ENCODE measurements at regions not wholly inside any gene's neighbourhood (a gene's known extent, or its start where the extent isn't known, plus 50 kb on each side); places are given as distances from the start of the nearest gene placed in this dataset.
A peak's percentile ranks its signal among the peaks of the same experiment; 100 is the strongest.

DNA sequence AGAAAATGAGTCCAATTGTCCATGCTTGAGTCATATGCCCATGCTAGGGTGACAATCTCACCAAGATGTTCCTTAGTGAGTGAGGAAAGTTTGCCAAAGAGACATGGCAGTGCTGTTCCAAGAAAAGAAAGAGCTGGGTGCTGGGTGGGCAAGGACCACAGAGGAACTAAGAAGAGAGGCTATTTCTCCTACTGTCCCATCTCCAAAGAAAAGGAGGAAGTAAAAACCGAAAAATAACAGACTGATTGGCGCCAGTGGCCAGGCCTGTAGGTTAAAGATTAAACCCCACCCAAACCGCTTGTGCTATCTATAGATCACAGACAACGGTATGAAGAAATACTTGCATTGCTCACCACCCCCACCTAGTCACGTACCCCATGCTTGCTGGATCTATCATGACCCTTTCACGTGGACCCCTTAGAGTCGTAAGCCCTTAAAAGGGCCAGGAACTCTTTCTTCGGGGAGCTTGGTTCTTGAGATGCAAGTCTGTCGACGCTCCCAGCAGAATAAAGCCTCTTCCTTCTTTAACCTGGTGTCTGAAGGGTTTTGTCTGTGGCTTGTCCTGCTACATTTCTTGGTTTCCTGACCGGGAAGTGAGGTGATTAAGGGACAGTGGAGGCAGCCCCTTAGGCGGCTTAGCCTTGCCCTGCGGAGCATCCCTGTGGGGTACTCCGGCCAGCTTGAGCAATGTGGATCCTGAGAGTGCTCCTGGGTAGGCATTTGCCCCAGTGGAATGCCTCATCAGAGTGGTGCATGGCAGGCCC, 606.5 kb downstream of the UQCRFS1 start:
- ChIA-PET POLR2A (no interaction called here), CTCF (interaction anchor here (0.6 to 1.9 kb wide), 2 partner anchors 11 to 12 kb away, joined by 4 read pairs; no protein-coding TSS in a partner anchor)
- peaks cover 29% of the 10 kb centered on the region; the same call in 1 of the 3 replicates for H3K9me3 ChIP-seq
- ATAC-seq (no peak; a peak in 1 of 6 replicates), DNase-seq (ENCODE audit: low read depth in 1 of 2, low spot score in 1 of 2) (peak in 1 of 2 experiments; percentile 18), FAIRE-seq (no peak)
- H3K4me1 ChIP-seq, result no peaks in the 10 kb centered on the region
- TF ChIP-seq KDM1A (IDR thresholded peaks at IDR 0.05; ENCODE audit: low read depth), result no peak
- TF ChIP-seq CBX2 (IDR thresholded peaks at IDR 0.05; ENCODE audit: borderline replicate concordance, low read depth), result no peak
- TF ChIP-seq, protein P1, sequence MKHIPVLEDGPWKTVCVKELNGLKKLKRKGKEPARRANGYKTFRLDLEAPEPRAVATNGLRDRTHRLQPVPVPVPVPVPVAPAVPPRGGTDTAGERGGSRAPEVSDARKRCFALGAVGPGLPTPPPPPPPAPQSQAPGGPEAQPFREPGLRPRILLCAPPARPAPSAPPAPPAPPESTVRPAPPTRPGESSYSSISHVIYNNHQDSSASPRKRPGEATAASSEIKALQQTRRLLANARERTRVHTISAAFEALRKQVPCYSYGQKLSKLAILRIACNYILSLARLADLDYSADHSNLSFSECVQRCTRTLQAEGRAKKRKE (CRISPR knock-in tag; IDR thresholded peaks at IDR 0.05; ENCODE audit: low read depth), result no peak
- TF ChIP-seq BHLHE40 (IDR thresholded peaks at IDR 0.05; ENCODE audit: low read depth, low read length), result no peak
- TF ChIP-seq, protein P2, sequence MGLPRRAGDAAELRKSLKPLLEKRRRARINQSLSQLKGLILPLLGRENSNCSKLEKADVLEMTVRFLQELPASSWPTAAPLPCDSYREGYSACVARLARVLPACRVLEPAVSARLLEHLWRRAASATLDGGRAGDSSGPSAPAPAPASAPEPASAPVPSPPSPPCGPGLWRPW (IDR thresholded peaks at IDR 0.05), result no peak
- TF ChIP-seq, protein P3, sequence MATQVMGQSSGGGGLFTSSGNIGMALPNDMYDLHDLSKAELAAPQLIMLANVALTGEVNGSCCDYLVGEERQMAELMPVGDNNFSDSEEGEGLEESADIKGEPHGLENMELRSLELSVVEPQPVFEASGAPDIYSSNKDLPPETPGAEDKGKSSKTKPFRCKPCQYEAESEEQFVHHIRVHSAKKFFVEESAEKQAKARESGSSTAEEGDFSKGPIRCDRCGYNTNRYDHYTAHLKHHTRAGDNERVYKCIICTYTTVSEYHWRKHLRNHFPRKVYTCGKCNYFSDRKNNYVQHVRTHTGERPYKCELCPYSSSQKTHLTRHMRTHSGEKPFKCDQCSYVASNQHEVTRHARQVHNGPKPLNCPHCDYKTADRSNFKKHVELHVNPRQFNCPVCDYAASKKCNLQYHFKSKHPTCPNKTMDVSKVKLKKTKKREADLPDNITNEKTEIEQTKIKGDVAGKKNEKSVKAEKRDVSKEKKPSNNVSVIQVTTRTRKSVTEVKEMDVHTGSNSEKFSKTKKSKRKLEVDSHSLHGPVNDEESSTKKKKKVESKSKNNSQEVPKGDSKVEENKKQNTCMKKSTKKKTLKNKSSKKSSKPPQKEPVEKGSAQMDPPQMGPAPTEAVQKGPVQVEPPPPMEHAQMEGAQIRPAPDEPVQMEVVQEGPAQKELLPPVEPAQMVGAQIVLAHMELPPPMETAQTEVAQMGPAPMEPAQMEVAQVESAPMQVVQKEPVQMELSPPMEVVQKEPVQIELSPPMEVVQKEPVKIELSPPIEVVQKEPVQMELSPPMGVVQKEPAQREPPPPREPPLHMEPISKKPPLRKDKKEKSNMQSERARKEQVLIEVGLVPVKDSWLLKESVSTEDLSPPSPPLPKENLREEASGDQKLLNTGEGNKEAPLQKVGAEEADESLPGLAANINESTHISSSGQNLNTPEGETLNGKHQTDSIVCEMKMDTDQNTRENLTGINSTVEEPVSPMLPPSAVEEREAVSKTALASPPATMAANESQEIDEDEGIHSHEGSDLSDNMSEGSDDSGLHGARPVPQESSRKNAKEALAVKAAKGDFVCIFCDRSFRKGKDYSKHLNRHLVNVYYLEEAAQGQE (IDR thresholded peaks at IDR 0.05), result no peak
- TF ChIP-seq CHD4 (IDR thresholded peaks at IDR 0.05; ENCODE audit: borderline replicate concordance), result no peak
- TF ChIP-seq FOSB (CRISPR knock-in tag; IDR thresholded peaks at IDR 0.05), result no peak
- TF ChIP-seq, protein P4, sequence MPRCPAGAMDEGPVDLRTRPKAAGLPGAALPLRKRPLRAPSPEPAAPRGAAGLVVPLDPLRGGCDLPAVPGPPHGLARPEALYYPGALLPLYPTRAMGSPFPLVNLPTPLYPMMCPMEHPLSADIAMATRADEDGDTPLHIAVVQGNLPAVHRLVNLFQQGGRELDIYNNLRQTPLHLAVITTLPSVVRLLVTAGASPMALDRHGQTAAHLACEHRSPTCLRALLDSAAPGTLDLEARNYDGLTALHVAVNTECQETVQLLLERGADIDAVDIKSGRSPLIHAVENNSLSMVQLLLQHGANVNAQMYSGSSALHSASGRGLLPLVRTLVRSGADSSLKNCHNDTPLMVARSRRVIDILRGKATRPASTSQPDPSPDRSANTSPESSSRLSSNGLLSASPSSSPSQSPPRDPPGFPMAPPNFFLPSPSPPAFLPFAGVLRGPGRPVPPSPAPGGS (IDR thresholded peaks at IDR 0.05), result no peak
- 0 out of 3 replicates have a peak overlapping the region, but pooled peaks have one; percentile 18 for H3K4me2 ChIP-seq
- H3K27ac ChIP-seq, result no peak overlapping the region
- 10% methylated on average over 12 of the region's 14 CpGs for WGBS (ENCODE audit: missing lambda C conversion rate)
- no peak overlapping the region for H3K4me3 ChIP-seq

DNA sequence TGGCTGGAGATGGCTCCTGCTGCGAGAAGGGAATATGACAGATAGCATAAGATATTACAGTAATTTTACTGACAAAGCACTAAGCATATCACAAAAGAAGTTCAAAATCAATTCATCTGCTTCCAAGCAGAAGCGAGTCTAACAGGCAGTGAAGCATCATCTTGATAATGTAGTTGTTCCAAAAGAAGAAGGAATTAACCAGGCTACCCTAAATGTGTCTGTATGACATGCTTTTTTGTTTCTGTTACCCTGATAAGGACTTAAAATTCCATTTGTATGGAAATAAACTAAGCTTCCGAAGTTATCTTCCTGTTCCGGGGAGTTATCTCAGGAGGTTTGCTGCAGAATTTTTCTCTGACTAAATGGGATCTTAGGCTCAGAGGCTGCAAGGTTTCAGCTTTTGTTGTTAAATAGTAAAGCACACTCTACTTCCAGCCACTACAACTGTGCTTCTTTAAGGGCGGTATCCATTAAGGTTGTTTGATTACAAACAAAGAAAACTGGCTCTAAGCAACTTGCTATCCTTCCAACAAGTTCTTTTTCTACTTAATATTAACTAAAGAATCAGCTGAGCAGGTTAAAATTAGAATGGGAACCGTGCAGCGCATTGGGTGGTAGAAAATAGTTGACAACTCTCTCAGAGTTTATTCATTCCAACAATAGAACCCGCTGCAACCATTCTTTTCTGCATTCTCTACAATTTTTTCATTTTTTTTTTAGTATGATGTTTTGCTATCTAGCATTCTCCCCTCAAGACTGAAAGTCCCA, 607.3 kb downstream of the UQCRFS1 start:
- POLR2A ChIA-PET, result no interaction called here
- FAIRE-seq (peak; percentile 28), ATAC-seq (no peak), DNase-seq (ENCODE audit: low read depth in 1 of 2, low spot score in 1 of 2) (no peak)
- Histone ChIP-seq H3K9me3 (peaks cover 29% of the 10 kb centered on the region; the same call in 1 of the 3 replicates), H3K4me3 (no peak overlapping the region), H3K27ac (no peak overlapping the region), H3K4me2 (0 out of 3 replicates have a peak overlapping the region, but pooled peaks have one; percentile 18), H3K4me1 (no peaks in the 10 kb centered on the region)
- WGBS (ENCODE audit: missing lambda C conversion rate), result 29% methylated on average over 8 of the region's 8 CpGs
- TF ChIP-seq, protein P2 (IDR thresholded peaks at IDR 0.05), result no peak
- no peak for TF ChIP-seq RAD21 (conservative IDR thresholded peaks at IDR 0.05 in 1 of 2, IDR thresholded peaks at IDR 0.05 in 1 of 2)
- TF ChIP-seq JUN (IDR thresholded peaks at IDR 0.05), result no peak
- TF ChIP-seq RFX5 (IDR thresholded peaks at IDR 0.05), result no peak
- TF ChIP-seq RNF2 (IDR thresholded peaks at IDR 0.05; ENCODE audit: borderline replicate concordance, low read depth), result no peak
- TF ChIP-seq, protein P5, sequence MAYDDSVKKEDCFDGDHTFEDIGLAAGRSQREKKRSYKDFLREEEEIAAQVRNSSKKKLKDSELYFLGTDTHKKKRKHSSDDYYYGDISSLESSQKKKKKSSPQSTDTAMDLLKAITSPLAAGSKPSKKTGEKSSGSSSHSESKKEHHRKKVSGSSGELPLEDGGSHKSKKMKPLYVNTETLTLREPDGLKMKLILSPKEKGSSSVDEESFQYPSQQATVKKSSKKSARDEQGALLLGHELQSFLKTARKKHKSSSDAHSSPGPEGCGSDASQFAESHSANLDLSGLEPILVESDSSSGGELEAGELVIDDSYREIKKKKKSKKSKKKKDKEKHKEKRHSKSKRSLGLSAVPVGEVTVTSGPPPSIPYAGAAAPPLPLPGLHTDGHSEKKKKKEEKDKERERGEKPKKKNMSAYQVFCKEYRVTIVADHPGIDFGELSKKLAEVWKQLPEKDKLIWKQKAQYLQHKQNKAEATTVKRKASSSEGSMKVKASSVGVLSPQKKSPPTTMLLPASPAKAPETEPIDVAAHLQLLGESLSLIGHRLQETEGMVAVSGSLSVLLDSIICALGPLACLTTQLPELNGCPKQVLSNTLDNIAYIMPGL (CRISPR knock-in tag; IDR thresholded peaks at IDR 0.05; ENCODE audit: borderline replicate concordance), result no peak
- TF ChIP-seq JUNB (IDR thresholded peaks at IDR 0.05), result no peak
- no peak for TF ChIP-seq KDM5A (IDR thresholded peaks at IDR 0.05)
- no peak for TF ChIP-seq SMC3 (IDR thresholded peaks at IDR 0.05)
- TF ChIP-seq NPAS2 (CRISPR knock-in tag; IDR thresholded peaks at IDR 0.05; ENCODE audit: borderline replicate concordance), result no peak
- no peak for TF ChIP-seq TFCP2L1 (CRISPR knock-in tag; IDR thresholded peaks at IDR 0.05)
- no peak for TF ChIP-seq NR3C1 (IDR thresholded peaks at IDR 0.05)
- TF ChIP-seq ESRRA (IDR thresholded peaks at IDR 0.05; ENCODE audit: borderline replicate concordance, low read length), result no peak
- TF ChIP-seq EHF (CRISPR knock-in tag; IDR thresholded peaks at IDR 0.05), result no peak
- no peak for TF ChIP-seq RARB (CRISPR knock-in tag; IDR thresholded peaks at IDR 0.05)
- CTCF ChIA-PET, result interaction anchor here (1.9 kb wide), 1 partner anchor 13 kb away, joined by 4 read pairs; no protein-coding TSS in a partner anchor

All from A549 (cell line).